H1 (cell line): ENCODE measurements at regions not wholly inside any gene's neighbourhood (a gene's known extent, or its start where the extent isn't known, plus 50 kb on each side); places are given as distances from the start of the nearest gene placed in this dataset.

Experiments used
- CTCF ChIA-PET: fragments of 300-600 bp; sonication (Branson Sonifier 250); formaldehyde crosslinking; loops from one replicate; lab custom pipeline; 2021; ENCODE audit not compliant: partially characterized antibody; lab: Charles Lee
- POLR2A ChIA-PET: fragments of 300-600 bp; sonication (Branson Sonifier 250); formaldehyde crosslinking; loops from one replicate; lab custom pipeline; 2021; ENCODE audit warnings: inconsistent platforms; ENCODE audit not compliant: partially characterized antibody; lab: Charles Lee
- DNase-seq, 2 experiments: peaks; one replicate each; pipeline versions ENCODE4 v3.0.0 to v3.0.0-alpha.2; 2010 to 2022; ENCODE audit warnings: low spot score in 2 of 2, low read depth in 1 of 2, mixed read lengths in 1 of 2
- FAIRE-seq: peaks from 2 replicates; lab custom pipeline; 2011; peaks lifted over from hg19 to GRCh38; lab: Jason Lieb, UNC
- H2AFZ ChIP-seq: 2 replicates; pipeline ENCODE4 v1.8.1; 2012; ENCODE audit warnings: low read length, inconsistent platforms
- H2AK5ac ChIP-seq: 2 replicates; pipeline ENCODE4 v1.6.1; 2013; ENCODE audit warnings: low read depth, low read length
- H2BK120ac ChIP-seq: replicated peaks from 2 replicates; pipeline ENCODE3; 2013; ENCODE audit warnings: low read depth, low read length, inconsistent platforms
- H2BK12ac ChIP-seq: 2 replicates; pipeline ENCODE4 v1.6.1; 2013; ENCODE audit warnings: low read depth, low read length
- H2BK15ac ChIP-seq: 2 replicates; pipeline ENCODE4 v1.6.1; 2013; ENCODE audit warnings: low read length
- H2BK20ac ChIP-seq: 2 replicates; pipeline ENCODE4 v1.6.1; 2013; ENCODE audit warnings: low read length
- H2BK5ac ChIP-seq: 2 replicates; pipeline ENCODE4 v1.6.1; 2013; ENCODE audit warnings: low read depth, low read length
- H3K14ac ChIP-seq: 2 replicates; pipeline ENCODE4 v1.6.1; 2013; ENCODE audit warnings: inconsistent platforms; ENCODE audit not compliant: insufficient read length
- H3K18ac ChIP-seq: 2 replicates; pipeline ENCODE4 v1.6.1; 2013; ENCODE audit warnings: low read length; ENCODE audit errors: extremely low read depth
- H3K23ac ChIP-seq: 2 replicates; pipeline ENCODE4 v1.6.1; 2013; ENCODE audit warnings: inconsistent platforms; ENCODE audit not compliant: insufficient read length
- H3K23me2 ChIP-seq: 2 replicates; pipeline ENCODE4 v1.6.1; 2013; ENCODE audit warnings: low read depth, low read length
- H3K27ac ChIP-seq: 2 replicates; pipeline ENCODE4 v1.6.1; 2011; ENCODE audit warnings: low read depth, low read length, inconsistent platforms
- H3K27me3 ChIP-seq, 4 experiments: replicated peaks in 1 of 4; 1 replicate in 1 of 4; 2 replicates in 3 of 4; pipeline versions ENCODE4 v1.6.1 to v1.8.1; 2011 to 2013; ENCODE audit warnings: low read length in 3 of 4, mild to moderate bottlenecking in 3 of 4, inconsistent platforms in 2 of 4, mixed read lengths in 2 of 4, moderate library complexity in 1 of 4; ENCODE audit not compliant: control insufficient read depth in 3 of 4, insufficient read depth in 3 of 4; ENCODE audit errors: extremely low read depth in 1 of 4
- H3K36me3 ChIP-seq, 4 experiments: 2 replicates each; pipeline versions ENCODE4 v1.6.1 to v1.8.1; 2011 to 2013; ENCODE audit warnings: mild to moderate bottlenecking in 4 of 4, low read length in 3 of 4, moderate library complexity in 2 of 4, control low read depth in 1 of 4, inconsistent platforms in 1 of 4; ENCODE audit not compliant: insufficient read depth in 4 of 4, control insufficient read depth in 2 of 4
- H3K4ac ChIP-seq: replicated peaks from 2 replicates; pipeline ENCODE3; 2013; ENCODE audit warnings: low read length, low read depth, mixed read lengths, inconsistent platforms; ENCODE audit not compliant: insufficient read length
- H3K4me1 ChIP-seq, 4 experiments: replicated peaks in 1 of 4; 1 replicate in 1 of 4; 2 replicates in 3 of 4; pipeline versions ENCODE4 v1.6.1 to v1.8.1; 2011 to 2013; ENCODE audit warnings: low read length in 3 of 4, inconsistent platforms in 2 of 4, mixed read lengths in 1 of 4; ENCODE audit not compliant: insufficient read depth in 4 of 4, control insufficient read depth in 3 of 4
- H3K4me2 ChIP-seq, 2 experiments: 2 replicates each; pipeline versions ENCODE4 v1.6.1 to v1.8.1; 2011 to 2013; ENCODE audit warnings: low read depth in 2 of 2, low read length in 2 of 2, control low read depth in 1 of 2, inconsistent platforms in 1 of 2, mild to moderate bottlenecking in 1 of 2; ENCODE audit not compliant: insufficient read depth in 1 of 2
- H3K4me3 ChIP-seq, 4 experiments: fragments of 200-600, 300-600 bp in 1 of 4; sonication (generic), shearing (Covaris generic), sonication (Bioruptor Twin) in 1 of 4; 2 replicates each; pipeline versions ENCODE4 v1.5.1 to v1.8.1; 2011 to 2016; ENCODE audit warnings: low read length in 4 of 4, low read depth in 3 of 4, control low read depth in 2 of 4, inconsistent platforms in 2 of 4, mild to moderate bottlenecking in 2 of 4, mixed read lengths in 1 of 4, moderate library complexity in 1 of 4; ENCODE audit not compliant: insufficient read depth in 2 of 4; ENCODE audit errors: extremely low read depth in 1 of 4
- H3K56ac ChIP-seq: replicated peaks from 2 replicates; pipeline ENCODE3; 2013; ENCODE audit warnings: low read depth, mild to moderate bottlenecking, mixed read lengths, low read length, inconsistent platforms; ENCODE audit not compliant: insufficient read length
- H3K79me1 ChIP-seq: 2 replicates; pipeline ENCODE4 v1.6.1; 2013; ENCODE audit warnings: low read depth, low read length, control low read depth
- H3K79me2 ChIP-seq, 2 experiments: 2 replicates each; pipeline versions ENCODE4 v1.6.1 to v1.8.1; 2012 to 2013; ENCODE audit warnings: low read length in 2 of 2, mild to moderate bottlenecking in 2 of 2, inconsistent platforms in 1 of 2; ENCODE audit not compliant: insufficient read depth in 2 of 2, control insufficient read depth in 1 of 2
- H3K9ac ChIP-seq, 4 experiments: replicated peaks in 1 of 4; 1 replicate in 1 of 4; 2 replicates in 3 of 4; pipeline versions ENCODE4 v1.6.1 to v1.8.1; 2011 to 2013; ENCODE audit warnings: low read depth in 3 of 4, low read length in 3 of 4, control low read depth in 2 of 4, mild to moderate bottlenecking in 2 of 4, moderate library complexity in 2 of 4, inconsistent platforms in 1 of 4; ENCODE audit errors: extremely low read depth in 1 of 4
- H3K9me3 ChIP-seq, 2 experiments: 2 replicates each; pipeline versions ENCODE4 v1.6.1 to v1.8.1; 2012 to 2013; ENCODE audit warnings: mild to moderate bottlenecking in 2 of 2, moderate library complexity in 2 of 2, control low read depth in 1 of 2, inconsistent platforms in 1 of 2, low read depth in 1 of 2, low read length in 1 of 2, mixed read lengths in 1 of 2; ENCODE audit not compliant: insufficient read depth in 2 of 2
- H4K20me1 ChIP-seq, 2 experiments: replicated peaks in 1 of 2; 2 replicates each; pipeline versions ENCODE3 to v1.8.1; 2011 to 2013; ENCODE audit warnings: inconsistent platforms in 2 of 2, low read length in 2 of 2, mild to moderate bottlenecking in 1 of 2; ENCODE audit not compliant: insufficient read depth in 2 of 2, control insufficient read depth in 1 of 2
- H4K5ac ChIP-seq: 2 replicates; pipeline ENCODE4 v1.6.1; 2013; ENCODE audit warnings: low read length, low read depth, mixed read lengths, inconsistent platforms; ENCODE audit not compliant: insufficient read length
- H4K8ac ChIP-seq: 2 replicates; pipeline ENCODE4 v1.8.0; 2013; ENCODE audit warnings: mild to moderate bottlenecking, moderate library complexity, low read length, inconsistent platforms; ENCODE audit not compliant: insufficient read depth; ENCODE audit errors: extremely low read depth
- H4K91ac ChIP-seq: replicated peaks from 2 replicates; pipeline ENCODE3; 2013; ENCODE audit warnings: low read length, mixed read lengths, inconsistent platforms; ENCODE audit not compliant: insufficient read length
- ASH2L ChIP-seq: fragments of 200-600, 300-600 bp; sonication (generic); IDR thresholded peaks from one replicate; pipeline ENCODE4 v1.7.1; 2017; ENCODE audit warnings: low read length
- BRCA1 ChIP-seq: IDR thresholded peaks from 2 replicates; pipeline ENCODE4 v1.6.1; 2012; ENCODE audit warnings: low read depth, low read length, improper control_type of control experiment
- FOSL1 ChIP-seq: IDR thresholded peaks from 2 replicates; pipeline ENCODE4 v1.6.1; 2011; ENCODE audit warnings: mild to moderate bottlenecking, low read depth, low read length, moderate library complexity; ENCODE audit not compliant: insufficient read depth
- HDAC6 ChIP-seq: IDR thresholded peaks from one replicate; pipeline ENCODE4 v1.7.1; 2012; ENCODE audit warnings: low read depth, mild to moderate bottlenecking, inconsistent platforms, low read length, moderate library complexity
- KDM1A ChIP-seq: fragments of 200-600, 300-600 bp; sonication (generic); IDR thresholded peaks from 2 replicates; pipeline ENCODE4 v1.7.1; 2016; ENCODE audit warnings: mild to moderate bottlenecking, low read length, borderline replicate concordance
- KDM5A ChIP-seq: fragments of 200-600 bp; IDR thresholded peaks from 2 replicates; pipeline ENCODE4 v1.7.1; 2012; ENCODE audit warnings: mild to moderate bottlenecking, low read length, inconsistent platforms, mixed read lengths
- MAFK ChIP-seq: IDR thresholded peaks from 2 replicates; pipeline ENCODE4 v1.6.1; 2012; ENCODE audit warnings: low read depth, mild to moderate bottlenecking, improper control_type of control experiment, low read length
- NANOG ChIP-seq: IDR thresholded peaks from 2 replicates; pipeline ENCODE4 v1.6.1; 2011; ENCODE audit warnings: low read length, low read depth, mild to moderate bottlenecking, inconsistent platforms; ENCODE audit not compliant: insufficient read depth, poor library complexity, severe bottlenecking
- SAP30 ChIP-seq: fragments of 300-600 bp; sonication (generic); IDR thresholded peaks from 2 replicates; pipeline ENCODE4 v1.7.1; 2012; ENCODE audit warnings: low read length, moderate library complexity, mild to moderate bottlenecking, inconsistent platforms; ENCODE audit not compliant: insufficient read depth, insufficient replicate concordance
- SIN3A ChIP-seq, 2 experiments: IDR thresholded peaks in 1 of 2; conservative IDR thresholded peaks in 1 of 2; 2 replicates each; pipeline ENCODE4 v1.6.1; 2011 to 2012; ENCODE audit warnings: low read length in 2 of 2, improper control_type of control experiment in 1 of 2, low read depth in 1 of 2, mild to moderate bottlenecking in 1 of 2
- SP1 ChIP-seq: IDR thresholded peaks from 2 replicates; pipeline ENCODE4 v1.6.1; 2011; ENCODE audit warnings: low read depth, low read length
- TCF12 ChIP-seq: IDR thresholded peaks from 2 replicates; pipeline ENCODE4 v1.6.1; 2011; ENCODE audit warnings: low read depth, mild to moderate bottlenecking, low read length
- WGBS, 2 experiments: shearing (Covaris generic) in 1 of 2; methylation state at CpG; one replicate each; pipeline versions ENCODE4 v1.1.6 to v1.1.7; 2013 to 2015; ENCODE audit warnings: low lambda C conversion rate in 2 of 2, mixed read lengths in 2 of 2, inconsistent platforms in 1 of 2, low coverage in 1 of 2, missing lambda C conversion rate in 1 of 2; ENCODE audit not compliant: insufficient replicate concordance in 2 of 2, insufficient coverage in 1 of 2, insufficient read length in 1 of 2; ENCODE audit errors: extremely low coverage in 1 of 2, missing lambda C conversion rate in 1 of 2; 5-methylcytosine and 5-hydroxymethylcytosine counted together
- TF ChIP-seq, protein P1 (sequence below): IDR thresholded peaks from 2 replicates; pipeline ENCODE4 v1.6.1; 2011; ENCODE audit warnings: low read length, improper control_type of control experiment

- Histone ChIP-seq H3K23me2 (peaks cover 3% of the 10 kb centered on the region; the same call in 1 of the 2 replicates), H3K79me1 (no peaks in the 10 kb centered on the region), H3K4ac (no peak overlapping the region), H3K4me3 (no peak overlapping the region), H2AK5ac (no peak overlapping the region), H3K27me3 (no peaks in the 10 kb centered on the region; a peak in 2 of 7 replicates), H3K23ac (no peak overlapping the region), H2BK12ac (no peak overlapping the region), H3K36me3 (no peaks in the 10 kb centered on the region), H3K9me3 (no peaks in the 10 kb centered on the region), H2BK120ac (no peak overlapping the region), H3K18ac (no peak overlapping the region), H2AFZ (no peak overlapping the region), H3K9ac (no peak overlapping the region), H3K4me2 (no peak overlapping the region), H3K4me1 (peaks cover 2 to 6% (median 4%) of the 10 kb centered on the region in 4 experiments; a peak in 5 of 7 replicates), H4K20me1 (no peaks in the 10 kb centered on the region), H3K56ac (no peak overlapping the region), H4K5ac (no peak overlapping the region), H3K27ac (no peak overlapping the region), H2BK15ac (no peak overlapping the region), H3K14ac (no peak overlapping the region), H3K79me2 (no peaks in the 10 kb centered on the region), H2BK20ac (no peak overlapping the region), H4K8ac (no peak overlapping the region), H4K91ac (no peak overlapping the region), H2BK5ac (no peak overlapping the region)
- POLR2A ChIA-PET = no interaction called here
- CTCF ChIA-PET = interaction anchor here (1.1 to 6.4 kb wide), 2 partner anchors 16 to 205 kb away, joined by 3 to 63 read pairs; no protein-coding TSS in a partner anchor
- 92% methylated on average over 2 of the region's 2 CpGs; no CpG with 5 or more reads in 1 of the 2 experiments for WGBS, 2 experiments
- FAIRE-seq = no peak
- DNase-seq = no peak
- TF ChIP-seq HDAC6 (no peak), SP1 (no peak), KDM5A (no peak), SIN3A (conservative IDR thresholded peaks at IDR 0.05 in 1 of 2, IDR thresholded peaks at IDR 0.05 in 1 of 2; ENCODE audit: low read depth in 1 of 2, low read length in 2 of 2) (no peak), ASH2L (no peak), SAP30 (no peak), FOSL1 (no peak), BRCA1 (no peak), NANOG (no peak), MAFK (no peak), KDM1A (no peak), TCF12 (no peak)
- TF ChIP-seq, protein P1, sequence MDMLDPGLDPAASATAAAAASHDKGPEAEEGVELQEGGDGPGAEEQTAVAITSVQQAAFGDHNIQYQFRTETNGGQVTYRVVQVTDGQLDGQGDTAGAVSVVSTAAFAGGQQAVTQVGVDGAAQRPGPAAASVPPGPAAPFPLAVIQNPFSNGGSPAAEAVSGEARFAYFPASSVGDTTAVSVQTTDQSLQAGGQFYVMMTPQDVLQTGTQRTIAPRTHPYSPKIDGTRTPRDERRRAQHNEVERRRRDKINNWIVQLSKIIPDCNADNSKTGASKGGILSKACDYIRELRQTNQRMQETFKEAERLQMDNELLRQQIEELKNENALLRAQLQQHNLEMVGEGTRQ = no peak
These were observed 223.8 kb upstream of the PRICKLE2 start for GRCh38 chr3:64449026-64449425.
